IMR-90 (cell line): ENCODE measurements at regions not wholly inside any gene's neighbourhood (a gene's known extent, or its start where the extent isn't known, plus 50 kb on each side); places are given as distances from the start of the nearest gene placed in this dataset.

Experiments
- BHLHE40 ChIP-seq: fragments of 150-350 bp; IDR thresholded peaks from 2 replicates; pipeline ENCODE4 v1.6.1; 2016; ENCODE audit warnings: mild to moderate bottlenecking, low read depth, low read length
- CEBPB ChIP-seq: IDR thresholded peaks from 2 replicates; pipeline ENCODE4 v1.6.1; 2012; ENCODE audit warnings: low read depth, low read length, improper control_type of control experiment
- CHD1 ChIP-seq: IDR thresholded peaks from 2 replicates; pipeline ENCODE4 v1.6.1; 2012; ENCODE audit warnings: low read depth, low read length, improper control_type of control experiment
- MAFK ChIP-seq: IDR thresholded peaks from 2 replicates; pipeline ENCODE4 v1.6.1; 2012; ENCODE audit warnings: low read depth, low read length, improper control_type of control experiment
- MXI1 ChIP-seq: IDR thresholded peaks from 2 replicates; pipeline ENCODE4 v1.6.1; 2012; ENCODE audit warnings: low read depth, mild to moderate bottlenecking, low read length, moderate library complexity, borderline replicate concordance
- POLR2A ChIP-seq: IDR thresholded peaks from 2 replicates; pipeline ENCODE4 v1.6.1; 2012; ENCODE audit warnings: mild to moderate bottlenecking, low read depth, low read length
- RCOR1 ChIP-seq: IDR thresholded peaks from 2 replicates; pipeline ENCODE4 v1.6.1; 2012; ENCODE audit warnings: mild to moderate bottlenecking, low read length, improper control_type of control experiment; ENCODE audit not compliant: insufficient replicate concordance
- RFX5 ChIP-seq: IDR thresholded peaks from 2 replicates; pipeline ENCODE4 v1.8.0; 2012; ENCODE audit warnings: low read depth, mild to moderate bottlenecking, low read length, moderate library complexity
- SMC3 ChIP-seq: fragments of 150-350 bp; IDR thresholded peaks from 2 replicates; pipeline ENCODE4 v1.6.1; 2016; ENCODE audit warnings: low read depth, mild to moderate bottlenecking, antibody characterized with exemption, low read length, moderate library complexity
- TF ChIP-seq, protein P1 (sequence below): conservative IDR thresholded peaks from 2 replicates; pipeline ENCODE4 v1.5.1; 2012; ENCODE audit warnings: mild to moderate bottlenecking, low read depth, low read length, improper control_type of control experiment
- TF ChIP-seq, protein P2 (sequence below): fragments of 150-350 bp; IDR thresholded peaks from 2 replicates; pipeline ENCODE4 v1.6.1; 2016; ENCODE audit warnings: low read depth, mild to moderate bottlenecking, low read length, moderate library complexity, borderline replicate concordance
- TF ChIP-seq, protein P3 (sequence below): fragments of 150-350 bp; IDR thresholded peaks from 2 replicates; pipeline ENCODE4 v1.6.1; 2017; ENCODE audit warnings: mild to moderate bottlenecking, antibody characterized with exemption, low read length, low read depth

DNA sequence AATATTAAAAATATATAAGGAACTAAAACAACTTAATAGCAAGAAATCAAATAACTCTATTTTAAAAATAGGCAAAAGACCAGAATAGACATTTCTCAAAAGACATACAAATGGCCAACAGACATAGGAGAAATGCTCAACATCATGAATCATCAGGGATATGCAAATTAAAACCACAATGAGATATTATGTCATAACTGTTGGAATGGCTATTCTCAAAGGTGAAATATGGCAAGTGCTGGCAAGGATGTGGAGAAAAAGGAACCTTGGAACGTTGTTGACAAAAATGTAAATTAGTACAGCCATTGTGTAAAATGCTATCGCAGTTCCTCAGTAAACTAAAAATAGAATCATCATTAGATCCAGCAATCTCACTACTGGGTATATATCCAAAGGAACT lies 468.5 kb downstream of the NFIB start:
- TF ChIP-seq, protein P1, sequence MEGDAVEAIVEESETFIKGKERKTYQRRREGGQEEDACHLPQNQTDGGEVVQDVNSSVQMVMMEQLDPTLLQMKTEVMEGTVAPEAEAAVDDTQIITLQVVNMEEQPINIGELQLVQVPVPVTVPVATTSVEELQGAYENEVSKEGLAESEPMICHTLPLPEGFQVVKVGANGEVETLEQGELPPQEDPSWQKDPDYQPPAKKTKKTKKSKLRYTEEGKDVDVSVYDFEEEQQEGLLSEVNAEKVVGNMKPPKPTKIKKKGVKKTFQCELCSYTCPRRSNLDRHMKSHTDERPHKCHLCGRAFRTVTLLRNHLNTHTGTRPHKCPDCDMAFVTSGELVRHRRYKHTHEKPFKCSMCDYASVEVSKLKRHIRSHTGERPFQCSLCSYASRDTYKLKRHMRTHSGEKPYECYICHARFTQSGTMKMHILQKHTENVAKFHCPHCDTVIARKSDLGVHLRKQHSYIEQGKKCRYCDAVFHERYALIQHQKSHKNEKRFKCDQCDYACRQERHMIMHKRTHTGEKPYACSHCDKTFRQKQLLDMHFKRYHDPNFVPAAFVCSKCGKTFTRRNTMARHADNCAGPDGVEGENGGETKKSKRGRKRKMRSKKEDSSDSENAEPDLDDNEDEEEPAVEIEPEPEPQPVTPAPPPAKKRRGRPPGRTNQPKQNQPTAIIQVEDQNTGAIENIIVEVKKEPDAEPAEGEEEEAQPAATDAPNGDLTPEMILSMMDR, result no peak
- TF ChIP-seq RCOR1, result no peak
- TF ChIP-seq, protein P2, sequence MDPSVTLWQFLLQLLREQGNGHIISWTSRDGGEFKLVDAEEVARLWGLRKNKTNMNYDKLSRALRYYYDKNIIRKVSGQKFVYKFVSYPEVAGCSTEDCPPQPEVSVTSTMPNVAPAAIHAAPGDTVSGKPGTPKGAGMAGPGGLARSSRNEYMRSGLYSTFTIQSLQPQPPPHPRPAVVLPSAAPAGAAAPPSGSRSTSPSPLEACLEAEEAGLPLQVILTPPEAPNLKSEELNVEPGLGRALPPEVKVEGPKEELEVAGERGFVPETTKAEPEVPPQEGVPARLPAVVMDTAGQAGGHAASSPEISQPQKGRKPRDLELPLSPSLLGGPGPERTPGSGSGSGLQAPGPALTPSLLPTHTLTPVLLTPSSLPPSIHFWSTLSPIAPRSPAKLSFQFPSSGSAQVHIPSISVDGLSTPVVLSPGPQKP, result no peak
- no peak for TF ChIP-seq MXI1
- TF ChIP-seq MAFK, result no peak
- no peak for TF ChIP-seq CHD1
- no peak for TF ChIP-seq SMC3
- no peak for TF ChIP-seq BHLHE40
- TF ChIP-seq, protein P3, sequence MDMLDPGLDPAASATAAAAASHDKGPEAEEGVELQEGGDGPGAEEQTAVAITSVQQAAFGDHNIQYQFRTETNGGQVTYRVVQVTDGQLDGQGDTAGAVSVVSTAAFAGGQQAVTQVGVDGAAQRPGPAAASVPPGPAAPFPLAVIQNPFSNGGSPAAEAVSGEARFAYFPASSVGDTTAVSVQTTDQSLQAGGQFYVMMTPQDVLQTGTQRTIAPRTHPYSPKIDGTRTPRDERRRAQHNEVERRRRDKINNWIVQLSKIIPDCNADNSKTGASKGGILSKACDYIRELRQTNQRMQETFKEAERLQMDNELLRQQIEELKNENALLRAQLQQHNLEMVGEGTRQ, result no peak
- TF ChIP-seq POLR2A, result no peak
- no peak for TF ChIP-seq CEBPB
- no peak for TF ChIP-seq RFX5
